ENCODE measurements at regions not wholly inside any gene's neighbourhood (a gene's known extent, or its start where the extent isn't known, plus 50 kb on each side); places are given as distances from the start of the nearest gene placed in this dataset.

DNA sequence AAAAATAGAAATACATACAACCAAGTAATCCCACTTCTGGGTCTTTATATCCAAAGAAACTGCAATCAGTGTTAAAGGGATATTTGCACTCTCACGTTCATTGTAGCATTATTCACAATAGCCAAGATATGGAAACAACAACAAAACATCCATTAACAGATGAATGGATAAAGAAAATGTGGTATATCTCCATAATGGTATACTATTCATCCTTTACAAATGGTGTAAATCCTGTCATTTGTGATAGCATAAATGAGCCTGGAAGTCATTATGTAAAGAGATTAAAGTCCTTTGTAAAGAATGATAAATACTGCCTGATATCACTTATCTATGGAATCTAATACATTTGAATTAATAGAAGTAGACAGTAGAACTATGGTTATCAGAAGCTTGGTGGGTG lies 327.7 kb downstream of the UTRN start:
- TF ChIP-seq, protein P1, sequence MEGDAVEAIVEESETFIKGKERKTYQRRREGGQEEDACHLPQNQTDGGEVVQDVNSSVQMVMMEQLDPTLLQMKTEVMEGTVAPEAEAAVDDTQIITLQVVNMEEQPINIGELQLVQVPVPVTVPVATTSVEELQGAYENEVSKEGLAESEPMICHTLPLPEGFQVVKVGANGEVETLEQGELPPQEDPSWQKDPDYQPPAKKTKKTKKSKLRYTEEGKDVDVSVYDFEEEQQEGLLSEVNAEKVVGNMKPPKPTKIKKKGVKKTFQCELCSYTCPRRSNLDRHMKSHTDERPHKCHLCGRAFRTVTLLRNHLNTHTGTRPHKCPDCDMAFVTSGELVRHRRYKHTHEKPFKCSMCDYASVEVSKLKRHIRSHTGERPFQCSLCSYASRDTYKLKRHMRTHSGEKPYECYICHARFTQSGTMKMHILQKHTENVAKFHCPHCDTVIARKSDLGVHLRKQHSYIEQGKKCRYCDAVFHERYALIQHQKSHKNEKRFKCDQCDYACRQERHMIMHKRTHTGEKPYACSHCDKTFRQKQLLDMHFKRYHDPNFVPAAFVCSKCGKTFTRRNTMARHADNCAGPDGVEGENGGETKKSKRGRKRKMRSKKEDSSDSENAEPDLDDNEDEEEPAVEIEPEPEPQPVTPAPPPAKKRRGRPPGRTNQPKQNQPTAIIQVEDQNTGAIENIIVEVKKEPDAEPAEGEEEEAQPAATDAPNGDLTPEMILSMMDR (IDR thresholded peaks at IDR 0.05; ENCODE audit: low read length): no peak
- TF ChIP-seq EZH2 (optimal IDR thresholded peaks at IDR 0.05; ENCODE audit: low read depth, low read length): no peak
- TF ChIP-seq EZH2phosphoT487 (IDR thresholded peaks at IDR 0.05; ENCODE audit: low read length): no peak
